ENCODE measurements at regions not wholly inside any gene's neighbourhood (a gene's known extent, or its start where the extent isn't known, plus 50 kb on each side); places are given as distances from the start of the nearest gene placed in this dataset.

- TF ChIP-seq ZFX (IDR thresholded peaks at IDR 0.05; ENCODE audit: borderline replicate concordance) (no peak), CTCF (IDR thresholded peaks at IDR 0.05) (no peak)
- no peak overlapping the region for H3K27ac ChIP-seq
Measured at GRCh38 chr12:81888106-81888740, 129.1 kb upstream of the PPFIA2 start.

GRCh38 chr12:81874586-81874985, 115.4 kb upstream of the PPFIA2 start:
- H3K27ac ChIP-seq: no peak overlapping the region
- TF ChIP-seq ZFX (IDR thresholded peaks at IDR 0.05; ENCODE audit: borderline replicate concordance) (no peak), CTCF (IDR thresholded peaks at IDR 0.05) (no peak)

GRCh38 chr12:81874166-81874565, 115.0 kb upstream of the PPFIA2 start:
- TF ChIP-seq ZFX (IDR thresholded peaks at IDR 0.05; ENCODE audit: borderline replicate concordance): no peak
- TF ChIP-seq CTCF (IDR thresholded peaks at IDR 0.05): no peak
- no peak overlapping the region for H3K27ac ChIP-seq

GRCh38 chr12:81872400-81872799, 113.2 kb upstream of the PPFIA2 start:
- H3K27ac ChIP-seq: no peak overlapping the region
- TF ChIP-seq CTCF (IDR thresholded peaks at IDR 0.05): no peak
- TF ChIP-seq ZFX (IDR thresholded peaks at IDR 0.05; ENCODE audit: borderline replicate concordance): no peak

- TF ChIP-seq CTCF (IDR thresholded peaks at IDR 0.05) (no peak), ZFX (IDR thresholded peaks at IDR 0.05; ENCODE audit: borderline replicate concordance) (no peak)
- H3K27ac ChIP-seq: no peak overlapping the region
Measured at GRCh38 chr12:81866081-81866480, 106.9 kb upstream of the PPFIA2 start.

- TF ChIP-seq ZFX (IDR thresholded peaks at IDR 0.05; ENCODE audit: borderline replicate concordance): no peak
- no peak for TF ChIP-seq CTCF (IDR thresholded peaks at IDR 0.05)
- H3K27ac ChIP-seq: no peak overlapping the region
Measured at GRCh38 chr12:81863406-81863805, 104.3 kb upstream of the PPFIA2 start.

GRCh38 chr12:81859521-81859920, 100.4 kb upstream of the PPFIA2 start:
- H3K27ac ChIP-seq: no peak overlapping the region
- TF ChIP-seq CTCF (IDR thresholded peaks at IDR 0.05): no peak
- no peak for TF ChIP-seq ZFX (IDR thresholded peaks at IDR 0.05; ENCODE audit: borderline replicate concordance)

Data from 22Rv1 (cell line).